ENCODE measurements at regions not wholly inside any gene's neighbourhood (a gene's known extent, or its start where the extent isn't known, plus 50 kb on each side); places are given as distances from the start of the nearest gene placed in this dataset.
"Not testable (repeated sequence)": the region's sequence is repeated elsewhere in the genome, so short reads cannot be mapped to it uniquely, and the experiment has no call there.

DNA sequence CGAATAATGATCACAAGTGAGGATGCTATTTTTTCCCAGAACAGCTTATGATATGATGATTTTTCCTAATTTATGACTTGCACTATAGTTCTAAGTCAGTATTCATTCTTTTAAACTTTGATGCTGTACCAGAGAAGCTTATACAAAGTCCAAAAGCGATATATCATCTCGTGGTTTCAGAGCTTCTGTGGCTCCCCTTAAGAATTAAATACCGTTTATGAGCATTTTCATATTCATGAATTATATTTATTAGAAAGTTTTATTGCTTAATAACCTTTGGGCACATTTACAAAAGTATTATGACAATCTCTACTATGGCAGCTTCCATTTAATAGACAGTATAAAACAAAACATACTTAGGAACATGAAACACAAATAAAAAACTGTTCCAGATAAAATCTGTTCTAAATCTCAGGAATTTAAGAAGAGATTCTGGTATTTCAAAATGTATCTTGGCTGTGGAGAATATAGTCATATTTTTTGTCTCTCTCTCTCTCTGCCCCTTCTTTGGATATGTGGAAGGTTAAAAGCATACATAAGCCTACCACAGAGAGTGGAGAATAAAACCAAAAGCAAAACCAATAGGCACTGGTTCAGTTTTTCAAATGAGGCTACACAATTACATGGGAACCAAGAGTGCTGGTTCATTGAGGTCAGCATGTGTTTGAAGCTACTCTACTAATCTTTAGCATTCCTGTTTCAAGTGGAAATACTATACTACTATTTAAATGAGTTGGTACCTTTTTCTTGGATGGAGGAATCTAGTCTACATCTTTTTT is 884.5 kb upstream of the GJE1 start:
- DNase-seq (ENCODE audit: low read depth): peak; percentile 22

DNA sequence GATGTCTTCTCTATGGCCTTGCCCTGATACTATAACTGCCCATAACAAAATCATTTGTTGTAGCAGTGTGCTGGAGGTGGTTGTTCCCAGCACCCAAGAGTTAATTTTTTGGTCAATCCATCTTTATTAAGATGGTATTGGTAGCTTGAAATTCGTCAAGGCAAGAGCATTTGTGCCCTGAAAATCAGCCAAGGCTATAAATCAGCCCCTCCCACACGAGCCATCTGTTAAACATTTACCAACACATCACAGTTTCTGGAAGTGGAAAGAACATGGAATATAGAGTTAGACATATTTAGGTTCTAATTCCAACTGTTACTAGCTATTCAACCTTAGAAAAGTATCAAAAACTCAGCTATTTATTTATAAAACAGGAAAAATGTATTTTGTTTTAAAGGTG is 888.4 kb upstream of the GJE1 start:
- DNase-seq (ENCODE audit: low read depth): no peak

DNA sequence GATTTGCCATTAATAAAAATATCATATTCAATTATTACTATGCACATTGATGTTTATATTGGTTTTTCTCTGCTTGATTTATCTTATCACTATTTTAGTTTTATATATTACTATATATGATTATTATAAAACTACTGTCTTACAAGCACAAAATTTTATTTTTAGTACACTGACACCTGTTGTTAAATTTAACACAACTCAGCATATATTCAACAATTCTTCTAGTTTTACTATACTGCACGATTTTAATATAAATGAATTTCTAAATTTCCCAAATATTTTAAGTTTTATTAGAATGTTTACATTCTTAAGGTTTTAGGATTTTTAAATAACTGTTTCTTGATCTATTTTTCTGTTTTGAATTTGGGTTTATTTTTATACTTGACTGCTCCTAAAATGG is 889.8 kb upstream of the GJE1 start:
- no peak for DNase-seq (ENCODE audit: low read depth)

DNA sequence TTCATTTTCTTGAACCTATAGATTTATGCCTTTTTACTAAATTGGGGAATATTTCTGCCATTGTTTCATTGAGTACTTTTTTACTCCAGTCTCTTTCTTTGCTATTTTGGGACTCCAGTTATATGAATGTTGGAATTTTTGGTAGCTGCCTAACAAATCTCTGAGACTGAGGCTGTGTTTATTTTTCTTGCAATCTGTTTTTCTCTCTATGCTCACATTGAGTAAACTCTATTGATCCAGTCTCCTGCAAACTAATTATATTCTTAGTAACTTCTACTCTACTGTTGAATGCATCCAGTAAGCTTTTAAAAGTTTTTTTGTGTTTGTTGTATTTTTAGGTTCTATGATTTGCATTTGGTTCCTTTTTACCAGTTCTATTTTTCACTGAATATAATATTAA is 903.4 kb upstream of the GJE1 start:
- DNase-seq (ENCODE audit: low read depth): no peak

GRCh38 chr6:141218583-141218982 is 914.1 kb upstream of the GJE1 start:
- DNase-seq (ENCODE audit: low read depth): no peak

GRCh38 chr6:141216726-141217125 is 916.0 kb upstream of the GJE1 start:
- no peak for DNase-seq (ENCODE audit: low read depth)

GRCh38 chr6:141212296-141212695 is 920.4 kb upstream of the GJE1 start:
- DNase-seq (ENCODE audit: low read depth): no peak

DNA sequence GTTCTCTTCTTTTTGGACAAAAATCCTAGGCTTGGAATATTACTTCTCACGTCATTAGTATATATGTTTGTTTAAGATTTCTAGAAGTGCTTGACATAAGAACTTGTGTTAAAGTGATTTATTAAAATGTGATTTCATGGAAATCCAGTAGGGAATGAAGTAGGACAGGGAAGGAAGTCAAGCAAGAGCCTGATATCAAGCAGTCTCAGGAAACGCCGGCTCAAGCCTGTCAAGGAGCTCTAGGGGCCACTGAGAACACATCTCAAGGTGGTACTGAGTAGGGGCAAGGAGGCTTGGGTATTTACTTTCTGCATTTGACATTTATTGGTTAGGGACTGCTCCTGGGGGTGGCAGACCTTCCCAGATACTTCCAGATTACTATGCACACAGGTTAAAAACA is 920.9 kb upstream of the GJE1 start:
- DNase-seq (ENCODE audit: low read depth): no peak

DNA sequence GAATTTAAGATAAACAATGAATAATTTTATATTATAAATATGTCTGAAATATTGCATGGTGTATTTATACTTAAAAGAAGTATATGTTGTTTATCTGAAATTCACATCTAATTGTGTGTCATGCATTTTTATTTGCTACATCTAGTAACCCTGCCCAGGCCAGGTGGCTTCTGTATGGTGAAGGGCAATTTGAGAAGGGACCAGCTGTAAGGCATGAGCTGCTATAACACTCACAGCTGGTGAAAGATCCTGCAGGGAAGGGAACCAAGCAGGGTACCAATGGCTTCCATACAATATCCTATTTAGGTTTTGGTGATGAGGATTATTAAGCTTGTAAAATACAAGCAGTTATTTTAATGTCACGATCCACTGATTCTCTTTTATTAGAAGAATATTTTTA is 921.8 kb upstream of the GJE1 start:
- DNase-seq (ENCODE audit: low read depth): no peak

DNA sequence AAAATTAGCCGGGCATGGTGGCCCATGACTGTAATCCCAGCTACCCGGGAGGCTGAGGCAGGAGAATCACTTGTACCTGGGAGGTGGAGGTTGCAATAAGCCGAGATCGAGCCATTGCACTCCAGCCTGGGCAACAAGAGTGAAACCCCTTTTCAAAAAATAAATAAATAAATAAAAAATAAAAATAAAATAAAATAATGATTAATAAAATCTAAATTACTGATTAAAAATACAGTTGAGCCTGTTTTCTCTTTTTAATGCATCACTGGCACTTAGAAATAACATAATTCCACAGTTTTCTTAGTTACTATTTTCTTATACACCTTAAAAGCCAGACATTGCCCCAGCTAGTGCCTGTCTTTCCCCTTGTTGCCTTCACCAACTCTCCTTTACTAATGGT is 922.8 kb upstream of the GJE1 start:
- DNase-seq (ENCODE audit: low read depth): no peak

- no peak for DNase-seq (ENCODE audit: low read depth)
Observed at GRCh38 chr6:141208101-141208500, 924.6 kb upstream of the GJE1 start.

GRCh38 chr6:141203902-141204575 is 928.7 kb upstream of the GJE1 start:
- DNase-seq (ENCODE audit: low read depth): peak; percentile 27

- peak; percentile 25 for DNase-seq (ENCODE audit: low read depth)
Observed at GRCh38 chr6:141202626-141203025, 930.1 kb upstream of the GJE1 start.

DNA sequence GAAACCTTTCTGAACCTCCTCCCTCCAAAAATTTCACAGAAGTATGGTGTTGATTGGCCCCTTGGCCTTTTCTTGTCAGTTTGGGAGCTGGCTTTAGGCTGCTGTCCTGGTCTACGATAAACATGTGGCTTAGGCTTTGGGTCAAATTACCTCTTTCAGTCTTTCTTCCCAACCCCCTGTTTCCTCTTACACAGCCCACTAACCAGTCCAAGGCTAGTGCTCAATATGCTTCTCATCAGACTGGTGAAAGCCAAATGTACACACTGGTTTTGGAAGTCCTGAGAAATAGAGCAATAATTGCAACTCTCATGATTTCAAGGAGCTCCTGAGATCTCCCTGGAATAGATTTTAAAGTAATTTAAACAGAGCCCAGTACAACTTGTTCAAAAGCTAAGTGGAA is 933.7 kb upstream of the GJE1 start:
- DNase-seq (ENCODE audit: low read depth): no peak

- no peak for DNase-seq (ENCODE audit: low read depth)
Observed at GRCh38 chr6:141195251-141195832, 937.4 kb upstream of the GJE1 start.

GRCh38 chr6:141183368-141183767 is 949.4 kb upstream of the GJE1 start:
- no peak for DNase-seq (ENCODE audit: low read depth)

GRCh38 chr6:141175458-141175857 is 957.3 kb upstream of the GJE1 start:
- not testable (repeated sequence) for DNase-seq (ENCODE audit: low read depth)

DNA sequence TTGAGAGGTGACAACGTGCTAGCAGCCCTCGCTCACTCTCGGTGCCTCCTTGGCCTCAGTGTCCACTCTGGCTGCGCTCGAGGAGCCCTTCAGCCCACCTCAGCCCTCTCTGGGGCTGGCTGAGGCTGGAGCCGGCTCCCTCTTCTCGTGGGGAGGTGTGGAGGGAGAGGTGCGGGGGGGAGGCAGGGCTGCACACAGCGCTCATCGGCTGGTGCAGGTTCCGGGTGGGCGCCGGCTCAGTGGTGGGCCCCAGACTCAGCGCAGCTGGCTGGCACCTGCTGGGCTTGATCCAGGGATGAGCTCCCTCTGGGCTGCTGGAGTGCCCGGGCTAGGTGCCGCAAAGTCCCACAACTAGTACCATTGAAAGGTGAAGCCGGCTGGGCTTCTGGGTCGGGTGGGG is 957.8 kb upstream of the GJE1 start:
- DNase-seq (ENCODE audit: low read depth): no peak

- no peak for DNase-seq (ENCODE audit: low read depth)
Observed at GRCh38 chr6:141173529-141173928, 959.2 kb upstream of the GJE1 start.

- DNase-seq (ENCODE audit: low read depth): peak; percentile 53
Observed at GRCh38 chr6:141169419-141169818, 963.3 kb upstream of the GJE1 start.

DNA sequence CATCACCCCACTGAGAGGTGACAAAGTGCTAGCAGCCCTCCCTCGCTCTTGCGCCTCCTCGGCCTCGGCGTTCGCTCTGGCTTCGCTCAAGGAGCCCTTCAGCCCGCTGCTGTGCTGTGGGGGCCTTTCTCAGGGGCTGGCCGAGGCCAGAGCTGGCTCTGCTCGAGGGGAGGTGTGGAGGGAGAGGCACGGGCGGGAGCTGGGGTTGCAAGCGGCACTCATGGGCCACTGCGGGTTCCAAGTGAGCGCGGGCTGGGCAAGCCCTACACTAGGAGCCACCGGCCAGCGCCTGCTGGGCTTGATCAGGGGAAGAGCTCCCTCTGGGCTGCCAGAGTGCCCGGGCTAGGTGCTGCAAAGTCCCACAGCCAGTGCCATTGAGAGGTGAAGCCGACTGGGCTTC is 964.8 kb upstream of the GJE1 start:
- DNase-seq (ENCODE audit: low read depth): no peak

- no peak for DNase-seq (ENCODE audit: low read depth)
Observed at GRCh38 chr6:141165002-141165665, 967.6 kb upstream of the GJE1 start.

All from GM04504 (cell line).